Caco-2 (cell line): ENCODE measurements at regions not wholly inside any gene's neighbourhood (a gene's known extent, or its start where the extent isn't known, plus 50 kb on each side); places are given as distances from the start of the nearest gene placed in this dataset.

Experiments used
- BruUV-seq: library from RNA; stranded (reverse); fragments of 400-500 nt; replicated peaks from 2 replicates; lab custom pipeline; 2021; lab: Mats Ljungman, UMichigan
- CTCF ChIA-PET: fragments of 300-600 bp; sonication (Branson Sonifier 250); formaldehyde crosslinking; loops from one replicate; lab custom pipeline; 2022; ENCODE audit warnings: antibody characterized with exemption; lab: Charles Lee
- POLR2A ChIA-PET: fragments of 300-600 bp; sonication (Branson Sonifier 250); formaldehyde crosslinking; loops from one replicate; lab custom pipeline; 2022; ENCODE audit warnings: antibody characterized with exemption; lab: Charles Lee
- DNase-seq, 2 experiments: peaks; one replicate each; pipeline versions ENCODE4 v3.0.0 to v3.0.0-alpha.2; 2020 to 2022
- H3K27me3 ChIP-seq: replicated peaks from 2 replicates; pipeline ENCODE4 v1.6.0; 2011; ENCODE audit warnings: low read length; ENCODE audit not compliant: control insufficient read depth, insufficient read depth
- H3K36me3 ChIP-seq: 2 replicates; pipeline ENCODE4 v1.5.1; 2011; ENCODE audit warnings: low read length; ENCODE audit not compliant: control insufficient read depth, insufficient read depth
- H3K4me1 ChIP-seq: fragments of 250-450 bp; sonication (Bioruptor Pico); 2 replicates; pipeline ENCODE4 v1.5.1; 2020; ENCODE audit warnings: mild to moderate bottlenecking
- H3K4me3 ChIP-seq: 2 replicates; pipeline ENCODE4 v1.5.1; 2011; ENCODE audit warnings: low read depth, mild to moderate bottlenecking, control low read depth, low read length
- H3K9me3 ChIP-seq: fragments of 250-450 bp; sonication (Bioruptor Pico); 2 replicates; pipeline ENCODE4 v1.5.1; 2020; ENCODE audit warnings: mild to moderate bottlenecking, moderate library complexity
- H3K27ac Mint-ChIP-seq: one replicate; pipeline ENCODE4 v1.8.0; 2022; ENCODE audit warnings: mixed read lengths; ENCODE audit not compliant: unreplicated experiment
- H3K27me3 Mint-ChIP-seq: one replicate; pipeline ENCODE4 v1.8.0; 2022; ENCODE audit warnings: mixed read lengths; ENCODE audit not compliant: insufficient read depth, unreplicated experiment
- H3K36me3 Mint-ChIP-seq: one replicate; pipeline ENCODE4 v1.8.0; 2022; ENCODE audit warnings: mild to moderate bottlenecking, mixed read lengths; ENCODE audit not compliant: insufficient read depth, unreplicated experiment
- H3K4me1 Mint-ChIP-seq: one replicate; pipeline ENCODE4 v1.8.0; 2022; ENCODE audit warnings: low read depth, mixed read lengths; ENCODE audit not compliant: unreplicated experiment
- H3K4me3 Mint-ChIP-seq: one replicate; pipeline ENCODE4 v1.8.0; 2022; ENCODE audit warnings: mild to moderate bottlenecking, moderate library complexity, mixed read lengths; ENCODE audit not compliant: unreplicated experiment
- H3K9me3 Mint-ChIP-seq: one replicate; pipeline ENCODE4 v1.8.0; 2022; ENCODE audit warnings: mixed read lengths; ENCODE audit not compliant: unreplicated experiment
- intact Hi-C: fragments of 100-400 bp; cut with micrococcal nuclease; formaldehyde crosslinking; loops from one replicate; pipeline ENCODE4 v1.10.0; 2022; ENCODE audit not compliant: unreplicated experiment
- TF ChIP-seq, protein P1 (sequence below), 2 experiments: fragments of 200-600 bp in 1 of 2; IDR thresholded peaks; 1 replicate in 1 of 2; 2 replicates in 1 of 2; pipeline versions ENCODE4 v1.5.1 to v1.8.0; 2011 to 2022; ENCODE audit warnings: antibody characterized with exemption in 1 of 2, control low read depth in 1 of 2, inconsistent platforms in 1 of 2, low read depth in 1 of 2, low read length in 1 of 2, mild to moderate bottlenecking in 1 of 2, moderate library complexity in 1 of 2; ENCODE audit not compliant: insufficient read depth in 1 of 2, severe bottlenecking in 1 of 2, unreplicated experiment in 1 of 2

DNA sequence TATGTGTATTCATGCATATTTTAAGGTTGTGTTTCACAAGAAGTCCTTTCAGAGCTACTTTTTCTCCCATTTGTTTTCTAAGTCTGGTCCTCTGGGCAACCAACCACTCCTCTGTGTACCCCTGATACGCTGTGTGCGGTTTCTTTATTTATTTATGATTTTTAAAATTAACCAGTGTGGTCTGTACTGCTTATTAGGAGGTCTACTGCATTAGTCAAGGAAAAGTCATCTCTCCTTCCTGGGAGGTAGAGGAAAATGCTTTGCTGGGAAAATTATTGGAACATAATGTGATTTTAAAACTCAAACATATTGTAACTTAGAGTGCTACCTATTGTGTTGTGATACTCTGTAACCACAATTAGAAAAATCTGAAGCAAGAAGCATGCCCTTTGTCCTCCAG is 1404.3 kb downstream of the SUCLG1 start:
- intact Hi-C loops: no loop called here
- H3K4me1 ChIP-seq: peaks cover 9% of the 10 kb centered on the region; the same call in 1 of the 2 replicates
- no peak overlapping the region for H3K4me3 ChIP-seq
- Mint-ChIP-seq H3K36me3 (no peaks in the 10 kb centered on the region), H3K27ac (no peak overlapping the region), H3K27me3 (no peaks in the 10 kb centered on the region), H3K4me1 (peaks cover 8% of the 10 kb centered on the region), H3K9me3 (peaks cover 26% of the 10 kb centered on the region), H3K4me3 (no peak overlapping the region)
- ChIA-PET CTCF (no interaction called here), POLR2A (no interaction called here)
- no peak for DNase-seq
- peaks cover 14% of the 10 kb centered on the region for H3K9me3 ChIP-seq
- BruUV-seq: no TSS peak
- TF ChIP-seq, protein P1, sequence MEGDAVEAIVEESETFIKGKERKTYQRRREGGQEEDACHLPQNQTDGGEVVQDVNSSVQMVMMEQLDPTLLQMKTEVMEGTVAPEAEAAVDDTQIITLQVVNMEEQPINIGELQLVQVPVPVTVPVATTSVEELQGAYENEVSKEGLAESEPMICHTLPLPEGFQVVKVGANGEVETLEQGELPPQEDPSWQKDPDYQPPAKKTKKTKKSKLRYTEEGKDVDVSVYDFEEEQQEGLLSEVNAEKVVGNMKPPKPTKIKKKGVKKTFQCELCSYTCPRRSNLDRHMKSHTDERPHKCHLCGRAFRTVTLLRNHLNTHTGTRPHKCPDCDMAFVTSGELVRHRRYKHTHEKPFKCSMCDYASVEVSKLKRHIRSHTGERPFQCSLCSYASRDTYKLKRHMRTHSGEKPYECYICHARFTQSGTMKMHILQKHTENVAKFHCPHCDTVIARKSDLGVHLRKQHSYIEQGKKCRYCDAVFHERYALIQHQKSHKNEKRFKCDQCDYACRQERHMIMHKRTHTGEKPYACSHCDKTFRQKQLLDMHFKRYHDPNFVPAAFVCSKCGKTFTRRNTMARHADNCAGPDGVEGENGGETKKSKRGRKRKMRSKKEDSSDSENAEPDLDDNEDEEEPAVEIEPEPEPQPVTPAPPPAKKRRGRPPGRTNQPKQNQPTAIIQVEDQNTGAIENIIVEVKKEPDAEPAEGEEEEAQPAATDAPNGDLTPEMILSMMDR (IDR thresholded peaks at IDR 0.05; ENCODE audit: insufficient read depth in 1 of 2, low read depth in 1 of 2, low read length in 1 of 2, severe bottlenecking in 1 of 2, unreplicated experiment in 1 of 2): no peak
- no peaks in the 10 kb centered on the region for H3K36me3 ChIP-seq
- no peaks in the 10 kb centered on the region for H3K27me3 ChIP-seq

DNA sequence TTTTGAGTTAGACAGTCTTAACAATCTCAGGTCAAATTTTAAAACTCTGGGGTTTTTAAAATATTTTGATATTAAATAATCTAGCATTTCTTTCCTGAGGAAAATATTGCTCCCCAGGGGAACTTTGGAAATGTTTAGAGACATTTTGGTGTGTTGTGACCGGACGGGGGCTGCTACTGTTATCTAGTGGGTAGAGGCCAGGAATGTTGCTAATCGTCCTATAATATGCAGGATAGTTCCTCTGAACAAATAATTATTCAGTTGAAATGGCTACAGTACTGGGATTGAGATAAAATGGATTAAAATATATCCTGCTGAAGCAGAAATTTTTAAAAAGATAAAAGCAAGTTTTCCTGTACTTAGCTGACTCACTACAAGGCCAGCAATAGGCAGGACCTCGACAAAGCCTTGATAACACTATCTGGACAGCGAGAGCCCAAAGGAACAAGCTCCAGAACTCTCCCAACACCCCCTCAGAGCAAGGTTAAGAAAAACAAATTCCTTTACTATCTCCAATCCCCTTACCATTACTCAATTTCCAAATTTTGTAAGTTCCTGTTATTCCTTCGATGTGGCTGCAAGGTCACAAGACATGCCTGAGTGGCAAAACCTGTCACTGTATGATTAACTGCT is 1407.4 kb downstream of the SUCLG1 start:
- no peaks in the 10 kb centered on the region for H3K36me3 Mint-ChIP-seq
- CTCF ChIA-PET: no interaction called here

GRCh38 chr2:83042053-83042452 is 1417.0 kb downstream of the SUCLG1 start:
- Histone ChIP-seq H3K36me3 (no peaks in the 10 kb centered on the region), H3K4me1 (no peaks in the 10 kb centered on the region), H3K27me3 (no peaks in the 10 kb centered on the region), H3K9me3 (no peaks in the 10 kb centered on the region), H3K4me3 (no peak overlapping the region)
- intact Hi-C loops: no loop called here
- ChIA-PET POLR2A (no interaction called here), CTCF (no interaction called here)
- Mint-ChIP-seq H3K27ac (no peak overlapping the region), H3K36me3 (no peaks in the 10 kb centered on the region), H3K4me1 (no peaks in the 10 kb centered on the region), H3K4me3 (no peak overlapping the region), H3K27me3 (no peaks in the 10 kb centered on the region), H3K9me3 (peaks cover 9% of the 10 kb centered on the region)
- TF ChIP-seq, protein P1 (IDR thresholded peaks at IDR 0.05; ENCODE audit: insufficient read depth in 1 of 2, low read depth in 1 of 2, low read length in 1 of 2, severe bottlenecking in 1 of 2, unreplicated experiment in 1 of 2): no peak
- no peak for DNase-seq
- BruUV-seq: no TSS peak

More for the DNA sequence above, 1407.4 kb downstream of the SUCLG1 start:
- Mint-ChIP-seq H3K27me3 (no peaks in the 10 kb centered on the region), H3K27ac (no peak overlapping the region), H3K4me3 (no peak overlapping the region), H3K9me3 (peaks cover 15% of the 10 kb centered on the region), H3K4me1 (peaks cover 8% of the 10 kb centered on the region)
- Histone ChIP-seq H3K9me3 (no peaks in the 10 kb centered on the region), H3K4me3 (no peak overlapping the region), H3K27me3 (no peaks in the 10 kb centered on the region), H3K36me3 (no peaks in the 10 kb centered on the region), H3K4me1 (peaks cover 9% of the 10 kb centered on the region; the same call in 1 of the 2 replicates)
- DNase-seq: peak in 1 of 2 experiments; percentile 43
- intact Hi-C loops: no loop called here
- BruUV-seq: no TSS peak
- TF ChIP-seq, protein P1 (IDR thresholded peaks at IDR 0.05; ENCODE audit: insufficient read depth in 1 of 2, low read depth in 1 of 2, low read length in 1 of 2, severe bottlenecking in 1 of 2, unreplicated experiment in 1 of 2): no peak
- POLR2A ChIA-PET: no interaction called here
